GM18907 (cell line): ENCODE measurements at regions not wholly inside any gene's neighbourhood (a gene's known extent, or its start where the extent isn't known, plus 50 kb on each side); places are given as distances from the start of the nearest gene placed in this dataset.

Experiments used
- ATAC-seq: cut with Tn5 transposase; IDR thresholded peaks from one replicate; pipeline ENCODE4 v1.9.1; 2021; ENCODE audit warnings: mild to moderate bottlenecking, moderate library complexity; ENCODE audit not compliant: unreplicated experiment

- no peak for ATAC-seq
Measured at GRCh38 chr11:91776655-91777054, 448.0 kb upstream of the FAT3 start.

GRCh38 chr11:91773090-91773489, 451.5 kb upstream of the FAT3 start:
- ATAC-seq, result no peak

GRCh38 chr11:91771961-91772360, 452.7 kb upstream of the FAT3 start:
- ATAC-seq, result no peak

GRCh38 chr11:91768783-91769182, 455.8 kb upstream of the FAT3 start:
- ATAC-seq, result no peak

- no peak for ATAC-seq
Measured at GRCh38 chr11:91763331-91763730, 461.3 kb upstream of the FAT3 start.

- no peak for ATAC-seq
Measured at GRCh38 chr11:91761406-91762025, 463.1 kb upstream of the FAT3 start.

GRCh38 chr11:91756829-91757480, 467.7 kb upstream of the FAT3 start:
- no peak for ATAC-seq

GRCh38 chr11:91755951-91756707, 468.5 kb upstream of the FAT3 start:
- no peak for ATAC-seq

- ATAC-seq, result no peak
Measured at GRCh38 chr11:91755526-91755925, 469.1 kb upstream of the FAT3 start.

- no peak for ATAC-seq
Measured at GRCh38 chr11:91749251-91749650, 475.4 kb upstream of the FAT3 start.

- ATAC-seq, result no peak
Measured at GRCh38 chr11:91742155-91742554, 482.5 kb upstream of the FAT3 start.

- ATAC-seq, result no peak
Measured at GRCh38 chr11:91731051-91731450, 493.6 kb upstream of the FAT3 start.

GRCh38 chr11:91730620-91731019, 494.0 kb upstream of the FAT3 start:
- no peak for ATAC-seq

- no peak for ATAC-seq
Measured at GRCh38 chr11:91730057-91730456, 494.6 kb upstream of the FAT3 start.

GRCh38 chr11:91717169-91717568, 507.4 kb upstream of the FAT3 start:
- ATAC-seq, result no peak

GRCh38 chr11:91707652-91708482, 516.8 kb upstream of the FAT3 start:
- ATAC-seq, result no peak

- ATAC-seq, result no peak
Measured at GRCh38 chr11:91703042-91703441, 521.6 kb upstream of the FAT3 start.

- no peak for ATAC-seq
Measured at GRCh38 chr11:91700854-91701253, 523.8 kb upstream of the FAT3 start.

- ATAC-seq, result no peak
Measured at GRCh38 chr11:91698845-91699244, 525.8 kb upstream of the FAT3 start.

GRCh38 chr11:91694331-91694730, 530.3 kb upstream of the FAT3 start:
- ATAC-seq, result no peak

GRCh38 chr11:91691872-91692271, 532.7 kb upstream of the FAT3 start:
- ATAC-seq, result no peak
